Suprapubic skin (tissue), 4 donors: ENCODE measurements at regions not wholly inside any gene's neighbourhood (a gene's known extent, or its start where the extent isn't known, plus 50 kb on each side); places are given as distances from the start of the nearest gene placed in this dataset.

ENCODE experiments used
- EP300 ChIP-seq: sonication (generic); formaldehyde crosslinking; IDR thresholded peaks from one replicate; pipeline ENCODE4 v1.6.1; 2017; ENCODE audit warnings: antibody characterized with exemption
- POLR2A ChIP-seq, 2 donors: fragments of 450-650 bp; IDR thresholded peaks; one replicate each; pipeline ENCODE4 v1.6.1; 2017; ENCODE audit warnings: antibody characterized with exemption in 2 of 2, mild to moderate bottlenecking in 2 of 2, moderate library complexity in 2 of 2
- POLR2AphosphoS5 ChIP-seq, 3 donors: sonication (generic); formaldehyde crosslinking; IDR thresholded peaks; one replicate each; pipeline ENCODE4 v1.6.1; 2017; ENCODE audit warnings: antibody characterized with exemption in 3 of 3
- TF ChIP-seq, protein P1 (sequence below), 2 donors: fragments of 200-600 bp in 1 of 2; fragments of 450-650 bp in 1 of 2; sonication (generic) in 1 of 2; IDR thresholded peaks; one replicate each; pipeline ENCODE4 v1.5.1; 2016 to 2019; ENCODE audit warnings: antibody characterized with exemption in 2 of 2, mild to moderate bottlenecking in 1 of 2, moderate library complexity in 1 of 2

DNA sequence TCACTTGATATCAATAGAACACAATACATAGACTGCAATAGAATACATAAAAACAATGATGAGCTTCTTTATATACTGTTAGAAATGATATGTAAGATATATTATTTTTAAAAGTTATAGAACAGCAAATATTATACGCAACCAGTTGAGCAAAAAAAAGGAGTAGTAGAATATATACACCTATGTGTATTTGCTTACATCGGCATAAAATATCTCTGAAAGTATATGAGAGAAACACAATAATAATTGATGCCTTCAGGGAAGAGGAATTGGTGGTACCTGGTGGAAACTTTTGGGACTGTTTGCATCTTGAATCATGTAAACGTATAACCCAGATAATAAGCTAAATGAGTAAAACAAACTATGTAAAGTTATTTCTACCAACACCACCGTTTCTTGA, 418.4 kb upstream of the DCN start:
- TF ChIP-seq, protein P1, sequence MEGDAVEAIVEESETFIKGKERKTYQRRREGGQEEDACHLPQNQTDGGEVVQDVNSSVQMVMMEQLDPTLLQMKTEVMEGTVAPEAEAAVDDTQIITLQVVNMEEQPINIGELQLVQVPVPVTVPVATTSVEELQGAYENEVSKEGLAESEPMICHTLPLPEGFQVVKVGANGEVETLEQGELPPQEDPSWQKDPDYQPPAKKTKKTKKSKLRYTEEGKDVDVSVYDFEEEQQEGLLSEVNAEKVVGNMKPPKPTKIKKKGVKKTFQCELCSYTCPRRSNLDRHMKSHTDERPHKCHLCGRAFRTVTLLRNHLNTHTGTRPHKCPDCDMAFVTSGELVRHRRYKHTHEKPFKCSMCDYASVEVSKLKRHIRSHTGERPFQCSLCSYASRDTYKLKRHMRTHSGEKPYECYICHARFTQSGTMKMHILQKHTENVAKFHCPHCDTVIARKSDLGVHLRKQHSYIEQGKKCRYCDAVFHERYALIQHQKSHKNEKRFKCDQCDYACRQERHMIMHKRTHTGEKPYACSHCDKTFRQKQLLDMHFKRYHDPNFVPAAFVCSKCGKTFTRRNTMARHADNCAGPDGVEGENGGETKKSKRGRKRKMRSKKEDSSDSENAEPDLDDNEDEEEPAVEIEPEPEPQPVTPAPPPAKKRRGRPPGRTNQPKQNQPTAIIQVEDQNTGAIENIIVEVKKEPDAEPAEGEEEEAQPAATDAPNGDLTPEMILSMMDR (IDR thresholded peaks at IDR 0.05) = no peak
- TF ChIP-seq EP300 (no peak), POLR2AphosphoS5 (IDR thresholded peaks at IDR 0.05) (no peak), POLR2A (IDR thresholded peaks at IDR 0.05) (no peak)
